ENCODE measurements at regions not wholly inside any gene's neighbourhood (a gene's known extent, or its start where the extent isn't known, plus 50 kb on each side); places are given as distances from the start of the nearest gene placed in this dataset.

DNA sequence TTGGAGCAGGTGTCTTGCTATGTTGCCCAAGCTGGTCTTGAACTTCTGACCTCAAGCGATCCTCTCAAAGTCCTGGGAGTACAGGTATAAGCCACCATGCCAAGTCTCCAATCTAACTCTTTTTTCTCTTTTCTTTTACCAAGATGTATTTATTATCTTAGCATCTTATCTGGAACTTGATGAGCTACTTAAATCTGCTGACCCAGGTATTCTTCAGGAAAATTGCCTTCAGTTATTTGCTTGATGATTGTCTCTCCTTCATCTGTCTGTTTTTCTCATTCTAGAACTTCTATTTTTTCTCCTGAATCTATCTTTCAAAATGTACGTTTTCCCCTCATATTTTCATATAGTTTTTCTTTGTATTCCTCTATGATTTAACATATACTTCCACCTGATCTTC is 158.2 kb upstream of the DMAC1 start (continued):
- TF ChIP-seq, protein P1, sequence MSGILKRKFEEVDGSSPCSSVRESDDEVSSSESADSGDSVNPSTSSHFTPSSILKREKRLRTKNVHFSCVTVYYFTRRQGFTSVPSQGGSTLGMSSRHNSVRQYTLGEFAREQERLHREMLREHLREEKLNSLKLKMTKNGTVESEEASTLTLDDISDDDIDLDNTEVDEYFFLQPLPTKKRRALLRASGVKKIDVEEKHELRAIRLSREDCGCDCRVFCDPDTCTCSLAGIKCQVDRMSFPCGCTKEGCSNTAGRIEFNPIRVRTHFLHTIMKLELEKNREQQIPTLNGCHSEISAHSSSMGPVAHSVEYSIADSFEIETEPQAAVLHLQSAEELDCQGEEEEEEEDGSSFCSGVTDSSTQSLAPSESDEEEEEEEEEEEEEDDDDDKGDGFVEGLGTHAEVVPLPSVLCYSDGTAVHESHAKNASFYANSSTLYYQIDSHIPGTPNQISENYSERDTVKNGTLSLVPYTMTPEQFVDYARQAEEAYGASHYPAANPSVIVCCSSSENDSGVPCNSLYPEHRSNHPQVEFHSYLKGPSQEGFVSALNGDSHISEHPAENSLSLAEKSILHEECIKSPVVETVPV (CRISPR knock-in tag; IDR thresholded peaks at IDR 0.05) = no peak
- no peak for TF ChIP-seq ZNF8 (CRISPR knock-in tag; IDR thresholded peaks at IDR 0.05)

DNA sequence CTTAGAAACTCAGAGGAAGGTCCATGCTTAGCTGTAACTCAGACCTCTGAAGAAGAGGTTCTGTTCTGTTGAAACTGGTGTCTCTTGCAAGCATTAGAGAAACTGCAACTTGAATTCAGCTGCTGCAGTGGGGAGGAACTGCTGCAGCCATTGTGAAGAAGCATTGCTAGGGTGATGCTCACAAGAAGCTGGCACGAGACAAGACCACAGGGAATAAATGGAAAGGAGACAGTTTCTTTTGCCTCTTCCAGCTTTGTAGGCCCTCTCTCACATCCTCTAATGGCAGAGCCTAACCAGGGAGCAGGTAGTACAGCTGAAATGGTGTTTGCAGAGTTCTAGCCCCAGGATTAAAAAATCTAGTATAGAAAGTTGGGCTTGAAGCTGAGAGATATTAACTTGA is 148.0 kb upstream of the DMAC1 start:
- no peak for ATAC-seq
- TF ChIP-seq TOX (CRISPR knock-in tag; IDR thresholded peaks at IDR 0.05; ENCODE audit: borderline replicate concordance) = no peak
- no peak for TF ChIP-seq ESRRG (CRISPR knock-in tag; IDR thresholded peaks at IDR 0.05)
- TF ChIP-seq, protein P2, sequence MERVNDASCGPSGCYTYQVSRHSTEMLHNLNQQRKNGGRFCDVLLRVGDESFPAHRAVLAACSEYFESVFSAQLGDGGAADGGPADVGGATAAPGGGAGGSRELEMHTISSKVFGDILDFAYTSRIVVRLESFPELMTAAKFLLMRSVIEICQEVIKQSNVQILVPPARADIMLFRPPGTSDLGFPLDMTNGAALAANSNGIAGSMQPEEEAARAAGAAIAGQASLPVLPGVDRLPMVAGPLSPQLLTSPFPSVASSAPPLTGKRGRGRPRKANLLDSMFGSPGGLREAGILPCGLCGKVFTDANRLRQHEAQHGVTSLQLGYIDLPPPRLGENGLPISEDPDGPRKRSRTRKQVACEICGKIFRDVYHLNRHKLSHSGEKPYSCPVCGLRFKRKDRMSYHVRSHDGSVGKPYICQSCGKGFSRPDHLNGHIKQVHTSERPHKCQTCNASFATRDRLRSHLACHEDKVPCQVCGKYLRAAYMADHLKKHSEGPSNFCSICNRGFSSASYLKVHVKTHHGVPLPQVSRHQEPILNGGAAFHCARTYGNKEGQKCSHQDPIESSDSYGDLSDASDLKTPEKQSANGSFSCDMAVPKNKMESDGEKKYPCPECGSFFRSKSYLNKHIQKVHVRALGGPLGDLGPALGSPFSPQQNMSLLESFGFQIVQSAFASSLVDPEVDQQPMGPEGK (CRISPR knock-in tag; IDR thresholded peaks at IDR 0.05; ENCODE audit: borderline replicate concordance) = no peak
- TF ChIP-seq CSDC2 (CRISPR knock-in tag; IDR thresholded peaks at IDR 0.05) = no peak

DNA sequence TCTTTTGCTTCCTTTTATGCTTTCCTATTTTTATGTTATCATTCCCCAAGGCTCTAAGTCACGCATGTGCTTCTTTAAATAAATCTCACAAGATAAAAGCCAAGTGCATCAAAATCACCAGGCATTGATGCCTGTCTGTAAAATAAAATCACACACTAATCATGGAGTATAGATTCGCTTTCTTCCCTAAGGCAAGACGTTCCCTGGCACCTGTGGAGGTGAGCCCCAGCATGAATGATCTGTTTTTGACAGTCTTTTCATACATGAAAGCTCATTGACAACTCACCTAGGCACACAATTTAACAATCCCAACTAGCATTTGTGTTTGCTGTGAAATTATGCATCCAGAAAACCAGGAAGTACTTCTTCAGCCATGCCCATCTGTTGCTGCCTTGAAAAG is 146.9 kb upstream of the DMAC1 start:
- no peak for ATAC-seq
- TF ChIP-seq TCF4 (CRISPR knock-in tag; IDR thresholded peaks at IDR 0.05; ENCODE audit: borderline replicate concordance) = no peak
- TF ChIP-seq RARB (CRISPR knock-in tag; IDR thresholded peaks at IDR 0.05) = no peak
- TF ChIP-seq BACH2 (CRISPR knock-in tag; IDR thresholded peaks at IDR 0.05; ENCODE audit: borderline replicate concordance) = no peak
- no peak for TF ChIP-seq ZFP3 (CRISPR knock-in tag; IDR thresholded peaks at IDR 0.05)
- no peak for TF ChIP-seq ESRRG (CRISPR knock-in tag; IDR thresholded peaks at IDR 0.05)
- no peak for TF ChIP-seq ARNTL (CRISPR knock-in tag; IDR thresholded peaks at IDR 0.05; ENCODE audit: borderline replicate concordance, low read depth)
- TF ChIP-seq, protein P3, sequence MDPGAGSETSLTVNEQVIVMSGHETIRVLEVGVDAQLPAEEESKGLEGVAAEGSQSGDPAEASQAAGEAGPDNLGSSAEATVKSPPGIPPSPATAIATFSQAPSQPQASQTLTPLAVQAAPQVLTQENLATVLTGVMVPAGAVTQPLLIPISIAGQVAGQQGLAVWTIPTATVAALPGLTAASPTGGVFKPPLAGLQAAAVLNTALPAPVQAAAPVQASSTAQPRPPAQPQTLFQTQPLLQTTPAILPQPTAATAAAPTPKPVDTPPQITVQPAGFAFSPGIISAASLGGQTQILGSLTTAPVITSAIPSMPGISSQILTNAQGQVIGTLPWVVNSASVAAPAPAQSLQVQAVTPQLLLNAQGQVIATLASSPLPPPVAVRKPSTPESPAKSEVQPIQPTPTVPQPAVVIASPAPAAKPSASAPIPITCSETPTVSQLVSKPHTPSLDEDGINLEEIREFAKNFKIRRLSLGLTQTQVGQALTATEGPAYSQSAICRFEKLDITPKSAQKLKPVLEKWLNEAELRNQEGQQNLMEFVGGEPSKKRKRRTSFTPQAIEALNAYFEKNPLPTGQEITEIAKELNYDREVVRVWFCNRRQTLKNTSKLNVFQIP (CRISPR knock-in tag; IDR thresholded peaks at IDR 0.05; ENCODE audit: borderline replicate concordance, low read depth) = no peak
- TF ChIP-seq ZNF565 (CRISPR knock-in tag; conservative IDR thresholded peaks at IDR 0.05; ENCODE audit: low read depth) = no peak

DNA sequence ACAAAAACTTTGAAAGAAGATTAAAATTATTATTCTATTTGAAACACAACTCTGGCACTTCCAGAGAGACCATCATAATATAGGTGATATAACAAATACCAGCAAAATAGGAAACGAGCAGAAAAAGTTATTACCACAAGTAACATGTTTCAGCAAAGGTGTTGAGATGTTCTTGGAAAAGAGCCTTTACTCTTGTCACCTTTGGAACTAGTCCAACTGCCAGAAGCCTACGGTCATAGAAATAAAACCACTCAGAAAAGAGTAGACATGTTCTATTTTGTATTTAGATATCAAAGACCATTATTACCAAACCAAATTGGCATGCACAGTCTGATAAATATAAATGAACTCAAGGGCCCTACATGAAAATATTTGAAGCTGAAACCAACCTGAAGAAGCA is 145.0 kb upstream of the DMAC1 start:
- no peak for ATAC-seq
- TF ChIP-seq OSR1 (CRISPR knock-in tag; IDR thresholded peaks at IDR 0.05) = no peak
- TF ChIP-seq ZNF8 (CRISPR knock-in tag; IDR thresholded peaks at IDR 0.05) = no peak
- no peak for TF ChIP-seq RARB (CRISPR knock-in tag; IDR thresholded peaks at IDR 0.05)
- TF ChIP-seq ARNTL (CRISPR knock-in tag; IDR thresholded peaks at IDR 0.05; ENCODE audit: borderline replicate concordance, low read depth) = no peak
- no peak for TF ChIP-seq ZFP3 (CRISPR knock-in tag; IDR thresholded peaks at IDR 0.05)
- TF ChIP-seq, protein P2 (CRISPR knock-in tag; IDR thresholded peaks at IDR 0.05; ENCODE audit: borderline replicate concordance) = no peak
- TF ChIP-seq ZNF70 (CRISPR knock-in tag; IDR thresholded peaks at IDR 0.05) = no peak
- TF ChIP-seq TOX (CRISPR knock-in tag; IDR thresholded peaks at IDR 0.05; ENCODE audit: borderline replicate concordance) = no peak
- TF ChIP-seq, protein P3 (CRISPR knock-in tag; IDR thresholded peaks at IDR 0.05; ENCODE audit: borderline replicate concordance, low read depth) = no peak
- no peak for TF ChIP-seq CSDC2 (CRISPR knock-in tag; IDR thresholded peaks at IDR 0.05)

DNA sequence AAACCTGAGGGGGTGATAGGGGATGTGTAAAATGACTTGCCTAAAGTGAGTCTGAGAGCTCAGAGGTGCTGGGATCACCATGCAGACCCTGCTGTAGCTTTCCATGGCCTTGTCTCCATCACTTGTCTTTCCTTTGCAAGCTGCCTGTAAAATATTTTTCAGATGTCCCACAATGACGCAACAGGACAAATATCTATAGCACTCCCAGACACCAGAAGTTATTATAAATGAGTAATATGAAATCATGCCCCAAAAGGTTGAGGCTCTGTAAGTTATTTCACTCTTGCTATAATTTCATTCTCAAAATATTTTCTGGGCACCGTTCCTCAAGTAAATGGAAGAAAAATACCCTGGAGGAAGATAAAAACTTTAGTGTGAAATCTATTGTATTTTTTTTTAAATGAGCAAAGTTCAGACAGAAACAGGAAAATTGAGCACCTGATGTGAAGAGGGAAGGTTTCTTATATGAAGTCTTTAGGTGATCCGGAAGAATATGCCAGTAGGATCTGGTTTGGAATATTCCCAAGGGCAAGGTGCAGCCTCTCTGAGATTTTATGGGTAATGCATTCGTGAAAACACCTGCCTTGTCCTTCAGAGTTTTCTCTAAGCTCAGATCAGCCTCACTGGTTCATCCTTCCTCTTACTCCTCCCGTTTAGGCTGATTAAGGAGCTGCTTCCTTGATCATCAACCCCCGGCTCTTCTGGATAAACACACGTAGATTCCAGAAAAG is 138.3 kb upstream of the DMAC1 start:
- no peak for ATAC-seq
- TF ChIP-seq, protein P4, sequence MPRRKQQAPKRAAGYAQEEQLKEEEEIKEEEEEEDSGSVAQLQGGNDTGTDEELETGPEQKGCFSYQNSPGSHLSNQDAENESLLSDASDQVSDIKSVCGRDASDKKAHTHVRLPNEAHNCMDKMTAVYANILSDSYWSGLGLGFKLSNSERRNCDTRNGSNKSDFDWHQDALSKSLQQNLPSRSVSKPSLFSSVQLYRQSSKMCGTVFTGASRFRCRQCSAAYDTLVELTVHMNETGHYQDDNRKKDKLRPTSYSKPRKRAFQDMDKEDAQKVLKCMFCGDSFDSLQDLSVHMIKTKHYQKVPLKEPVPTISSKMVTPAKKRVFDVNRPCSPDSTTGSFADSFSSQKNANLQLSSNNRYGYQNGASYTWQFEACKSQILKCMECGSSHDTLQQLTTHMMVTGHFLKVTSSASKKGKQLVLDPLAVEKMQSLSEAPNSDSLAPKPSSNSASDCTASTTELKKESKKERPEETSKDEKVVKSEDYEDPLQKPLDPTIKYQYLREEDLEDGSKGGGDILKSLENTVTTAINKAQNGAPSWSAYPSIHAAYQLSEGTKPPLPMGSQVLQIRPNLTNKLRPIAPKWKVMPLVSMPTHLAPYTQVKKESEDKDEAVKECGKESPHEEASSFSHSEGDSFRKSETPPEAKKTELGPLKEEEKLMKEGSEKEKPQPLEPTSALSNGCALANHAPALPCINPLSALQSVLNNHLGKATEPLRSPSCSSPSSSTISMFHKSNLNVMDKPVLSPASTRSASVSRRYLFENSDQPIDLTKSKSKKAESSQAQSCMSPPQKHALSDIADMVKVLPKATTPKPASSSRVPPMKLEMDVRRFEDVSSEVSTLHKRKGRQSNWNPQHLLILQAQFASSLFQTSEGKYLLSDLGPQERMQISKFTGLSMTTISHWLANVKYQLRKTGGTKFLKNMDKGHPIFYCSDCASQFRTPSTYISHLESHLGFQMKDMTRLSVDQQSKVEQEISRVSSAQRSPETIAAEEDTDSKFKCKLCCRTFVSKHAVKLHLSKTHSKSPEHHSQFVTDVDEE (CRISPR knock-in tag; IDR thresholded peaks at IDR 0.05) = no peak
- TF ChIP-seq ZFP3 (CRISPR knock-in tag; IDR thresholded peaks at IDR 0.05) (no peak), ZNF70 (CRISPR knock-in tag; IDR thresholded peaks at IDR 0.05) (no peak), ZNF8 (CRISPR knock-in tag; IDR thresholded peaks at IDR 0.05) (no peak), ISL1 (CRISPR knock-in tag; IDR thresholded peaks at IDR 0.05) (no peak; the same call in 1 of the 2 replicates), ARNTL (CRISPR knock-in tag; IDR thresholded peaks at IDR 0.05; ENCODE audit: borderline replicate concordance, low read depth) (no peak), OSR1 (CRISPR knock-in tag; IDR thresholded peaks at IDR 0.05) (no peak)

All from SK-N-SH treated with all-trans-retinoic acid at 6 μM for 48 hours (cell line).